A673 (cell line): ENCODE measurements at regions not wholly inside any gene's neighbourhood (a gene's known extent, or its start where the extent isn't known, plus 50 kb on each side); places are given as distances from the start of the nearest gene placed in this dataset.

ENCODE experiments used
- BruUV-seq: library from RNA; stranded (reverse); fragments of 400-500 nt; replicated peaks from 2 replicates; lab custom pipeline; 2021; lab: Mats Ljungman, UMichigan
- CTCF ChIA-PET: fragments of 300-600 bp; sonication (Branson Sonifier 250); formaldehyde crosslinking; loops from one replicate; lab custom pipeline; 2022; ENCODE audit warnings: antibody characterized with exemption; lab: Charles Lee
- POLR2A ChIA-PET: fragments of 300-600 bp; sonication (Branson Sonifier 250); formaldehyde crosslinking; loops from one replicate; lab custom pipeline; 2022; ENCODE audit warnings: antibody characterized with exemption; ENCODE audit not compliant: low non-redundant PET; lab: Charles Lee
- DNase-seq: peaks from one replicate; pipeline ENCODE4 v3.0.0-alpha.2; 2015; ENCODE audit warnings: low spot score
- H3K27ac ChIP-seq: fragments of 200-600 bp; sonication (generic); 2 replicates; pipeline ENCODE4 v1.5.1; 2016; ENCODE audit warnings: mixed run types, low read depth, mild to moderate bottlenecking, mixed read lengths, antibody characterized with exemption, low read length; ENCODE audit not compliant: poor library complexity, severe bottlenecking
- H3K27me3 ChIP-seq: fragments of 200-600 bp; sonication (generic); replicated peaks from 2 replicates; pipeline ENCODE4 v1.6.1; 2017; ENCODE audit warnings: mixed run types, low read depth, mild to moderate bottlenecking, mixed read lengths, antibody characterized with exemption, low read length; ENCODE audit not compliant: insufficient read depth, poor library complexity
- H3K36me3 ChIP-seq: fragments of 200-600 bp; sonication (generic); 2 replicates; pipeline ENCODE4 v1.6.1; 2016; ENCODE audit warnings: mixed run types, mild to moderate bottlenecking, mixed read lengths, antibody characterized with exemption, low read length; ENCODE audit not compliant: insufficient read depth, poor library complexity, severe bottlenecking
- H3K4me1 ChIP-seq: fragments of 200-600 bp; sonication (generic); 2 replicates; pipeline ENCODE4 v1.6.1; 2017; ENCODE audit warnings: mixed run types, mild to moderate bottlenecking, mixed read lengths, antibody characterized with exemption, low read length; ENCODE audit not compliant: insufficient read depth, poor library complexity, severe bottlenecking
- H3K4me3 ChIP-seq: fragments of 200-600 bp; sonication (generic); 2 replicates; pipeline ENCODE4 v1.5.1; 2016; ENCODE audit warnings: low read depth, mixed run types, mild to moderate bottlenecking, mixed read lengths, low read length; ENCODE audit not compliant: poor library complexity, severe bottlenecking
- H3K9me3 ChIP-seq: fragments of 200-600 bp; sonication (generic); 2 replicates; pipeline ENCODE4 v1.6.1; 2016; ENCODE audit warnings: mixed run types, low read depth, mild to moderate bottlenecking, mixed read lengths, antibody characterized with exemption, low read length; ENCODE audit not compliant: poor library complexity, severe bottlenecking
- EZH2 ChIP-seq: fragments of 200-600 bp; sonication (generic); IDR thresholded peaks from 2 replicates; pipeline ENCODE4 v1.6.1; 2017; ENCODE audit warnings: borderline replicate concordance, low read depth, mild to moderate bottlenecking, mixed read lengths, antibody characterized with exemption, low read length; ENCODE audit not compliant: poor library complexity, severe bottlenecking
- intact Hi-C: fragments of 100-400 bp; cut with micrococcal nuclease; formaldehyde crosslinking; loops from one replicate; pipeline ENCODE4 v1.10.0; 2022; ENCODE audit not compliant: unreplicated experiment
- TF ChIP-seq, protein P1 (sequence below): fragments of 300-800, 200-600 bp; sonication (generic); conservative IDR thresholded peaks from 2 replicates; pipeline ENCODE4 v1.5.1; 2017; ENCODE audit warnings: low read depth, mild to moderate bottlenecking, antibody characterized with exemption, low read length, moderate library complexity, mixed read lengths

GRCh38 chr5:45110399-45110798 lies 301.7 kb downstream of the MRPS30 start:
- POLR2A ChIA-PET, result no interaction called here

GRCh38 chr5:45113726-45114125 lies 305.0 kb downstream of the MRPS30 start:
- TF ChIP-seq, protein P1, sequence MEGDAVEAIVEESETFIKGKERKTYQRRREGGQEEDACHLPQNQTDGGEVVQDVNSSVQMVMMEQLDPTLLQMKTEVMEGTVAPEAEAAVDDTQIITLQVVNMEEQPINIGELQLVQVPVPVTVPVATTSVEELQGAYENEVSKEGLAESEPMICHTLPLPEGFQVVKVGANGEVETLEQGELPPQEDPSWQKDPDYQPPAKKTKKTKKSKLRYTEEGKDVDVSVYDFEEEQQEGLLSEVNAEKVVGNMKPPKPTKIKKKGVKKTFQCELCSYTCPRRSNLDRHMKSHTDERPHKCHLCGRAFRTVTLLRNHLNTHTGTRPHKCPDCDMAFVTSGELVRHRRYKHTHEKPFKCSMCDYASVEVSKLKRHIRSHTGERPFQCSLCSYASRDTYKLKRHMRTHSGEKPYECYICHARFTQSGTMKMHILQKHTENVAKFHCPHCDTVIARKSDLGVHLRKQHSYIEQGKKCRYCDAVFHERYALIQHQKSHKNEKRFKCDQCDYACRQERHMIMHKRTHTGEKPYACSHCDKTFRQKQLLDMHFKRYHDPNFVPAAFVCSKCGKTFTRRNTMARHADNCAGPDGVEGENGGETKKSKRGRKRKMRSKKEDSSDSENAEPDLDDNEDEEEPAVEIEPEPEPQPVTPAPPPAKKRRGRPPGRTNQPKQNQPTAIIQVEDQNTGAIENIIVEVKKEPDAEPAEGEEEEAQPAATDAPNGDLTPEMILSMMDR, result no peak
- TF ChIP-seq EZH2, result no peak
- no TSS peak for BruUV-seq
- Histone ChIP-seq H3K4me1 (no peaks in the 10 kb centered on the region), H3K4me3 (no peak overlapping the region), H3K9me3 (no peaks in the 10 kb centered on the region), H3K27me3 (no peaks in the 10 kb centered on the region), H3K36me3 (no peaks in the 10 kb centered on the region), H3K27ac (no peak overlapping the region)
- no peak for DNase-seq
- CTCF ChIA-PET, result no interaction called here
- intact Hi-C loops, result no loop called here
- POLR2A ChIA-PET, result no interaction called here

More at GRCh38 chr5:45110399-45110798, 301.7 kb downstream of the MRPS30 start:
- CTCF ChIA-PET, result no interaction called here
- Histone ChIP-seq H3K4me1 (no peaks in the 10 kb centered on the region), H3K36me3 (no peaks in the 10 kb centered on the region), H3K27ac (no peak overlapping the region), H3K4me3 (no peak overlapping the region), H3K9me3 (no peaks in the 10 kb centered on the region), H3K27me3 (peaks cover 4% of the 10 kb centered on the region)
- intact Hi-C loops, result no loop called here
- TF ChIP-seq EZH2, result no peak
- TF ChIP-seq, protein P1, result no peak
- no peak for DNase-seq
- no TSS peak for BruUV-seq

DNA sequence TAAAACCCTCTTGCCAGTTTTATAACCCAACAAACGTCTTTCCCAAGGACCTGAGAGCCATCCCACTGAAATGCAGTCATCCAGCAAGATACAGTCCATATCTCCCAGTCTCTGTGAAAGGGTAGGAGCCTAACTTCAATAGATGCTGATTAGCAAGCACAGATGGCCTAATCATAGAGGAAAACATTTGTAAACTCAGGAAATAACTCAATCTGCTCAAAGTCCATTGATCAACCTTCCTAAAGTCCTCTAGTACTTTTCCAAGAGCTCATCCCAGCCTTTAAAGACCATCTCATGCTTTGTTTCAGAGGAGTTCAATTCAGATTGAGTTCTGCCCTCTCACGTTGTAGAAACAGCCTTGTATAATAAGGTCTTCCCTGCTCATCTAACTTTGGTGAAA lies 324.2 kb downstream of the MRPS30 start:
- no TSS peak for BruUV-seq
- POLR2A ChIA-PET, result no interaction called here
- H3K36me3 ChIP-seq, result no peaks in the 10 kb centered on the region
- no peaks in the 10 kb centered on the region for H3K4me1 ChIP-seq
- TF ChIP-seq, protein P1, result no peak
- TF ChIP-seq EZH2, result no peak
- no peak overlapping the region for H3K27ac ChIP-seq
- no peaks in the 10 kb centered on the region for H3K27me3 ChIP-seq
- intact Hi-C loops, result no loop called here
- no peaks in the 10 kb centered on the region for H3K9me3 ChIP-seq
- no peak overlapping the region for H3K4me3 ChIP-seq
- CTCF ChIA-PET, result no interaction called here
- no peak for DNase-seq
